GM18498 (cell line): ENCODE measurements at regions not wholly inside any gene's neighbourhood (a gene's known extent, or its start where the extent isn't known, plus 50 kb on each side); places are given as distances from the start of the nearest gene placed in this dataset.
"Not testable (repeated sequence)": the region's sequence is repeated elsewhere in the genome, so short reads cannot be mapped to it uniquely, and the experiment has no call there.

Experiments
- ATAC-seq: cut with Tn5 transposase; IDR thresholded peaks from one replicate; pipeline ENCODE4 v1.9.1; 2021; ENCODE audit warnings: mild to moderate bottlenecking, moderate library complexity; ENCODE audit not compliant: unreplicated experiment

DNA sequence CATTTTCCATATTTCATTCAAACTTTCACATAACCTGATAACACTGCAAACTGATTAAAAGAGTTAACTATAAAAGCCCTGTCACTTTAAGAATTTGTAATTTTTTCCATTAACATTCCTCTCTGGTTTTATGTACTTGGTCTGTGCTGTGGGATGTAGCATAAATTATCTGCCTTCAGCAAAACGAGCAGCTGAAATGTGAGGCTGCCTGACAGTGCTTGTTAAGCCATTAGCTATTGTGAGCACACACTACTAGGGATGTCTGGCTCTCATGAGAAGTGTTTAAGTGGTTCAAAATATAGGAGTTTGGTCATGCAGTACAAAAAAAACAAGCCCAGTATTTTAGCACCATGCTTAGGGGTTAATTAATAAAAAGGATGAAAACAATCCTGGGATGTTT lies 63.0 kb downstream of the HOXA1 start:
- no peak for ATAC-seq

- peak; percentile 78 for ATAC-seq
These were observed 64.3 kb downstream of the HOXA1 start for GRCh38 chr7:27031289-27032172.

GRCh38 chr7:27030393-27031050 lies 65.3 kb downstream of the HOXA1 start:
- no peak for ATAC-seq

GRCh38 chr7:27025270-27025669 lies 70.5 kb downstream of the HOXA1 start:
- ATAC-seq: no peak

- no peak for ATAC-seq
These were observed 85.7 kb downstream of the HOXA1 start for GRCh38 chr7:27010068-27010467.

GRCh38 chr7:27000496-27000895 lies 95.3 kb downstream of the HOXA1 start:
- no peak for ATAC-seq

DNA sequence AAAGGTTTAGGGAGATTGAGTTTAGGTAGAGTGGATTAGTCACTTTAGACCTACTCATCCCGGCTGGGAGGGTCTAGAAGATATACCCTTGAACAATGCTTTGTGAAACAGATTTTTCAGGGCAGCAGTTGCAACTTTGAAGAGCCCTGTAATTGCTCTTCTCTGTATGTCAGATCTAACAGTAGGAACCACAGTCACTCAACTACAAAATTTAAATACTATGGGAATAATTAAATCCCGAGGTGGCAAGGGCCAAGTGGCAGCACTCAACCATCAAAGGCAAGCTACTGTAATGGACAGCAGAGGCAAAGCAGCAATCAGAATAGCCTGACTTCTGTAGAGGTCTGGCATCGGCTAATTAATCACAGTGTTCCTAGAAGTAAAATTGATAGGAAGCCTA lies 97.5 kb downstream of the HOXA1 start:
- not testable (repeated sequence) for ATAC-seq

DNA sequence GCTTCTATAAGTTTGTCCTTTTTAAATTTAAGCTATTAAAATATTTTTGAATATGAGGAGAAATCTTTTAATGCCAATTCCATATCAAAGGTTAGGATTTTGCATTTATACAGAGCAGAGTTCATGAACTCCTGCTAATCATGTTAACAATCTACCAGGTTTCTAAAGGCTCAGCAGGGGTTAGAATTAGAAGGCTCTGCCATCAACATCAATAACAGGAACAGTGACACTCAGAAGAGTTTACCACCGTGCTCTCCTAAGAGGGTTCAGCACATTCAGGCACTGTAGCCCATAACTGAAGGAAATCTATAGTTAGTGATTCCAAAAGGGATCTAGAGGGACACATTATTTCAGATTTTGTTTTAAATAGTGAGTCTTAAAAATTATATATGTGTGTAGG lies 100.1 kb downstream of the HOXA1 start:
- ATAC-seq: no peak

- no peak for ATAC-seq
These were observed 101.7 kb downstream of the HOXA1 start for GRCh38 chr7:26993816-26994810.

DNA sequence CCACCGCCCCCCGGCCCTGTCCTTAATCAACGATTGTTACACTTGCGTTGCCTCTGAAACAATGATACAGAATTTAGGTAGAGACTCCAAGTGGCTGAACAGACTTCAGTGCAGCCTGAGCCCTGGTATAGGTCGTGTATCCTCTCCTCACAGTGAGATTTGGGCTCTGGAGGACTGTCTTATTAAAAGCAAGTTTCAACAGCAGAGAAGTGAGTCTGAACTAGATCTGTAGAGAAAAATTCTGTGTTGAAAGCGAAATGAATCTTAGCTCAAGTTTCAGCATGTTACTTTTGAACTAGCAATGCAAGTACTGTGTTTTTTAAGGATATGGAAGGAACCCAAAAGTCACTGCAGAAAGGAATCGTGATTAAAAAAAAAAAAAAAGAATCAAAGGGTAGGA lies 103.1 kb downstream of the HOXA1 start:
- ATAC-seq: no peak

GRCh38 chr7:26991796-26992195 lies 104.0 kb downstream of the HOXA1 start:
- ATAC-seq: no peak

DNA sequence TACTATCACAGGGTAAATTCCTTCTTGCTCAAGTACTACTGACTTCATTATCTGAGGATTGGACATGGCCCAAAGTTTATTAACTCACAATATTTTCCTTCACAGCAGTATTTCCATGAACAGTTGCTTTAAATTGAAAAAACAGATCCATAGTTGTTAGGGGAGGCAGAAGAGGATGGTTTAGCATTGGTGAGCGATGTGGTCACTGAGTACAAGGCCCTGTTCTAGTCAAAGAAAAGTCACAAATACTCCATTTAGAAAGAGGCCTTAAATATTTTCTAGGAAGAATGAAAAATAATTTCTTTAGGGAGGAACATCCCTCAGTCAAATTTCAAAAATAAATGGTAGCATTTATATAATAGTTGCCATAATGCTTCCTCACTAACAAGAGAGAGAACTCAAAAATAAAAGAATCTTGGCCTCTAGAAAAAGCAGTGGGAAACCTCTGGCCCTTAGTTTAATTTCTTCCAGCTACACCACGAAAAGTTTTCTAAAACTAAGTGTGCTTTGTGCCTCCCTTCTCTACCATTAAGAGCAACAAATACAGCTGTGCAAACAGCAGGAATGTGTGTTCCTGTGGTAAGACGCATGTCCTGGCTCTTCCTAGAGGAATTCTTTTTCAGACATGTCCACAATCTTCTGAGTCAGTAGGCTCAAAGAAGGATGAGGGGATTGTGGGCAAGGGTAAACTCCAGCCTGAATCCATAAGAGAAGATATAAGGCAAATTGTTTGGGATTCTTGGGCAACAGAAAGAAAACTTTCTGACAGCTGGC lies 105.7 kb downstream of the HOXA1 start:
- ATAC-seq: no peak

GRCh38 chr7:26988836-26989374 lies 106.9 kb downstream of the HOXA1 start:
- ATAC-seq: no peak

GRCh38 chr7:26987338-26987737 lies 108.5 kb downstream of the HOXA1 start:
- ATAC-seq: no peak

- no peak for ATAC-seq
These were observed 113.8 kb upstream of the SKAP2 start for GRCh38 chr7:26978146-26978545.

- ATAC-seq: no peak
These were observed 112.5 kb upstream of the SKAP2 start for GRCh38 chr7:26976840-26977239.

DNA sequence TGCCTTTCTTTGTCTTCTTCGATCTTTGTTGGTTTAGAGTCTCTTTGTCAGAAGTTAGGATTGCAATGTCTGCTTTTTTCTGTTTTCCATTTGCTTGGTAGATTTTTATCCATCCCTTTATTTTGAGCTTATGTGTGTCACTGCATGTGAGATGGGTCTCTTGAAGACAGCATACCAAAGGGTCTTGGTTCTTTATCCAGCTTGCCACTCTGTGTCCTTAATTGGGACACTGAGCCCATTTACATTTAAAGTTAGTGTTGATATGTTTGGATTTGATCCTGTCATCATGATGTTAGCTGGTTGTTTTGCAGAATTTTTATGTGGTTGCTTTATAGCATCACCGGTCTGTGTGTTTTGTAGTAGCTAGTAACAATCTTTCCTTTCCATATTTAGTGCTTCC lies 107.5 kb upstream of the SKAP2 start:
- not testable (repeated sequence) for ATAC-seq

GRCh38 chr7:26965724-26966123 lies 101.3 kb upstream of the SKAP2 start:
- no peak for ATAC-seq

- ATAC-seq: no peak
These were observed 99.9 kb upstream of the SKAP2 start for GRCh38 chr7:26964156-26964808.

- no peak for ATAC-seq
These were observed 94.9 kb upstream of the SKAP2 start for GRCh38 chr7:26959290-26959689.
